ENCODE measurements at regions not wholly inside any gene's neighbourhood (a gene's known extent, or its start where the extent isn't known, plus 50 kb on each side); places are given as distances from the start of the nearest gene placed in this dataset.

GRCh38 chr9:82234160-82234943 lies 245.8 kb downstream of the SPATA31D1 start:
- Histone ChIP-seq H3F3A (ENCODE audit: control insufficient read depth, insufficient read depth) (no peaks in the 10 kb centered on the region), H3K4me1 (ENCODE audit: control insufficient read depth, low read length) (no peaks in the 10 kb centered on the region), H4K20me1 (ENCODE audit: control insufficient read depth, insufficient read depth, low read depth, low read length) (no peaks in the 10 kb centered on the region), H3K9me3 (ENCODE audit: control insufficient read depth, insufficient read depth, low read length) (peaks cover 8% of the 10 kb centered on the region; the same call in 1 of the 2 replicates), H3K36me3 (ENCODE audit: control insufficient read depth, low read length) (no peaks in the 10 kb centered on the region), H3K4me2 (ENCODE audit: low read length) (no peak overlapping the region), H3K27ac (ENCODE audit: low read depth, low read length) (no peak overlapping the region), H3K9me2 (replicated peaks; ENCODE audit: control insufficient read depth, low read length) (no peaks in the 10 kb centered on the region), H3K27me3 (ENCODE audit: control insufficient read depth, low read length) (no peaks in the 10 kb centered on the region), H3K79me2 (ENCODE audit: control insufficient read depth, low read length) (no peaks in the 10 kb centered on the region), H3K4me3 (ENCODE audit: low read length) (no peak overlapping the region)
- TF ChIP-seq EZH2phosphoT487 (IDR thresholded peaks at IDR 0.05; ENCODE audit: borderline replicate concordance, low read length) (no peak), CTCF (IDR thresholded peaks at IDR 0.05; ENCODE audit: low read depth, low read length, poor library complexity, severe bottlenecking) (no peak)

GRCh38 chr9:82242285-82242963 lies 253.9 kb downstream of the SPATA31D1 start:
- Histone ChIP-seq H3K36me3 (ENCODE audit: control insufficient read depth, low read length) (no peaks in the 10 kb centered on the region), H4K20me1 (ENCODE audit: control insufficient read depth, insufficient read depth, low read depth, low read length) (no peaks in the 10 kb centered on the region), H3K9me2 (replicated peaks; ENCODE audit: control insufficient read depth, low read length) (no peaks in the 10 kb centered on the region), H3K79me2 (ENCODE audit: control insufficient read depth, low read length) (no peaks in the 10 kb centered on the region), H3F3A (ENCODE audit: control insufficient read depth, insufficient read depth) (no peaks in the 10 kb centered on the region), H3K9me3 (ENCODE audit: control insufficient read depth, insufficient read depth, low read length) (no peaks in the 10 kb centered on the region; the same call in 1 of the 2 replicates), H3K27me3 (ENCODE audit: control insufficient read depth, low read length) (no peaks in the 10 kb centered on the region), H3K4me2 (ENCODE audit: low read length) (no peak overlapping the region), H3K4me3 (ENCODE audit: low read length) (no peak overlapping the region), H3K27ac (ENCODE audit: low read depth, low read length) (no peak overlapping the region), H3K4me1 (ENCODE audit: control insufficient read depth, low read length) (no peaks in the 10 kb centered on the region)
- TF ChIP-seq EZH2phosphoT487 (IDR thresholded peaks at IDR 0.05; ENCODE audit: borderline replicate concordance, low read length) (no peak), CTCF (IDR thresholded peaks at IDR 0.05; ENCODE audit: low read depth, low read length, poor library complexity, severe bottlenecking) (no peak)

- no peaks in the 10 kb centered on the region for H3K4me1 ChIP-seq (ENCODE audit: control insufficient read depth, low read length)
- TF ChIP-seq EZH2phosphoT487 (IDR thresholded peaks at IDR 0.05; ENCODE audit: borderline replicate concordance, low read length) (no peak), CTCF (IDR thresholded peaks at IDR 0.05; ENCODE audit: low read depth, low read length, poor library complexity, severe bottlenecking) (no peak)
- no peaks in the 10 kb centered on the region for H4K20me1 ChIP-seq (ENCODE audit: control insufficient read depth, insufficient read depth, low read depth, low read length)
- no peaks in the 10 kb centered on the region for H3K27me3 ChIP-seq (ENCODE audit: control insufficient read depth, low read length)
- H3K27ac ChIP-seq (ENCODE audit: low read depth, low read length), result no peak overlapping the region
- no peaks in the 10 kb centered on the region for H3K79me2 ChIP-seq (ENCODE audit: control insufficient read depth, low read length)
- H3K36me3 ChIP-seq (ENCODE audit: control insufficient read depth, low read length), result no peaks in the 10 kb centered on the region
- no peaks in the 10 kb centered on the region; the same call in 1 of the 2 replicates for H3K9me3 ChIP-seq (ENCODE audit: control insufficient read depth, insufficient read depth, low read length)
- no peaks in the 10 kb centered on the region for H3K9me2 ChIP-seq (replicated peaks; ENCODE audit: control insufficient read depth, low read length)
- H3K4me3 ChIP-seq (ENCODE audit: low read length), result no peak overlapping the region
- H3F3A ChIP-seq (ENCODE audit: control insufficient read depth, insufficient read depth), result no peaks in the 10 kb centered on the region
- no peak overlapping the region for H3K4me2 ChIP-seq (ENCODE audit: low read length)
Measured at GRCh38 chr9:82247318-82247717, 258.7 kb downstream of the SPATA31D1 start.

All from DOHH2 (cell line).